Fibroblast of skin of left quadriceps (primary cell): ENCODE measurements at regions not wholly inside any gene's neighbourhood (a gene's known extent, or its start where the extent isn't known, plus 50 kb on each side); places are given as distances from the start of the nearest gene placed in this dataset.

Source experiments
- DNase-seq, 2 experiments: peaks; one replicate each; pipeline ENCODE4 v3.0.0-alpha.2; 2013; ENCODE audit warnings: low read depth in 2 of 2

GRCh38 chr2:133941666-133942065 lies 312.2 kb upstream of the MGAT5 start:
- DNase-seq: no peak

DNA sequence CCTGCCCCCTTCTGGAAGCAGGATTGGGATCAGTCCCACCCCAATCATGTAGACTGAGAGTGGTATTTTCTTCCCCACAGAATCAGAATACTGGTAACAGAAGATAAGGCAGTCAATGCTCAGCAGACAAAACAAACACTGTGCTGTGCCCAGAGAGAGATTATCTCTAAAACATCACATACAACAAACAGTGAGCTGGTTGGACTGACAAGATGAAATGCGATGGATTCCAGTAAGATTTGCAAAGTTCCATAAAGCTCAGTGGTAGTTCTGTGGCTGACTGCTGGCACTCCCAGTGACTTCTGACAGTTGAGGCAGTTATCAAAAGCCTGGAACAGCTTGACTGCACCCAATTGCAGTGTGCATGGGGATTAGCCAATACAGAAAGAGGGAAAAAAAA lies 311.5 kb upstream of the MGAT5 start:
- DNase-seq: no peak

- DNase-seq: no peak
These were observed 310.8 kb upstream of the MGAT5 start for GRCh38 chr2:133943108-133943507.

- DNase-seq: no peak
These were observed 308.8 kb upstream of the MGAT5 start for GRCh38 chr2:133945089-133945488.

DNA sequence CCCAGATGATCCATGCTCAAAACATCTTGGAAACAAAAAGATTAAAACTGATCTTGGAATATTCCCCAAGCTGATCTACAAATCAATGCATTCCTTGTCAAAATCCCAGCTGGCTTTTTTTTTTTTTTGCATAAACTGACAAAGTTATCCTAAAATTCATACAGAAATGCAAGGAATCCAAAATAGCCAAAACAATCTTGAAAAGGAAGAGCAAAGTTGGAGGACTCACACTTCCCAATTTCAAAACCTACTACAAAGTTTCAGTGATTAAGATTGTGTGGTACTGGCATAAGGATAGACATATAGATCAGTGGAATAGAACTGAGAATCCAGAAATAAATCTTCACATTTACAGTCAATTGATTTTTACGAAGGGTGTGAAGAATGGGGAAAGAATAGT lies 306.8 kb upstream of the MGAT5 start:
- no peak for DNase-seq

DNA sequence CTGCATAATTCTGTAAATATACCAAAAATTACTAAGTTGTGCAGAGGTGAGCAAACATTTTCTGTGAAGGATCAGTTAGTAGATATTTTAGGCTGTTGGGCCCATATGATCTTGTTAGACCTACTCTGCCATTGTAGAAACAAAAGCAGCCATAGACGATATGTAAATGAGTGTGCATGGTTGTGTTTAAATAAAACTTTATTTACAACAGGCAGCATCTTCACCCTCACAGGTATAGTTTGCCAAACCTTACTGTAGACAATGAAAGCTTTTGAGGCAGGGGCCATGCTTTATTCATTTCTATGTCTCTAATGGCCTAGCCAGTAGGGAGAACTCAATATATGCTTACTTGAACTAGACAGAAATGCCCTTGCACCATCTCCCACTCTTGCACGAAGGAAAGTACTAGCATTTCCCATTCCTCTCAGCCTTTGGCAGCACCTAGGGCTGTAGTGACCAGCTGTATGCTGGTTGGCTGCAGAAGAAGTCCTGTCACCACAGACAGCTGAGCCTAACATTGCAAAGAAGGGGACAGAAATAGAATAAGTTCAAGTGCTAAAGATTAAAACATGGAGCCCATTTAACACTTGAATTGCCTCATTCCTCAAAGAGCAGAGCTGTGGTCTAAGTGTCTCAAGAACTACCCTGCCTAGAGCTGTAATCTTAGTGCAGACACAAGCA lies 305.1 kb upstream of the MGAT5 start:
- DNase-seq: no peak

DNA sequence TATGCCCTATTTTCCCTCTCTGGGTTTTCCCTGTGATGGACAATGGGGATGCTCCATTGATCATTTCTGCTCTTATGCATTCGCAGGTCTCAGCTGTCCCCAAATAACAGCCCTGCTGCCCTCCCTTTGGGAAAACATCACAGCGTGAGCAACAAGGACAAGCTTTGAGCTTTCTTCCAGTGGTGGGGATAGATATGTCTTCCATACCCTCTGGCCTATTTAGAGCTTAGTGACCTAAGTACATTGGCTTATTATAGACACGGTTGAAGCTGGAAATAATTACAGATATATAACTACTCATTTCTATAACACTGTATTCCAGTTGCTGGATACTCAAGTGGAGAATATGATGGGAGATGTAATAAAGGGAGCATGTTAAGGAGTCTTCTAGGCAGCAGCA lies 304.3 kb upstream of the MGAT5 start:
- no peak for DNase-seq

GRCh38 chr2:133951209-133951608 lies 302.7 kb upstream of the MGAT5 start:
- DNase-seq: no peak

DNA sequence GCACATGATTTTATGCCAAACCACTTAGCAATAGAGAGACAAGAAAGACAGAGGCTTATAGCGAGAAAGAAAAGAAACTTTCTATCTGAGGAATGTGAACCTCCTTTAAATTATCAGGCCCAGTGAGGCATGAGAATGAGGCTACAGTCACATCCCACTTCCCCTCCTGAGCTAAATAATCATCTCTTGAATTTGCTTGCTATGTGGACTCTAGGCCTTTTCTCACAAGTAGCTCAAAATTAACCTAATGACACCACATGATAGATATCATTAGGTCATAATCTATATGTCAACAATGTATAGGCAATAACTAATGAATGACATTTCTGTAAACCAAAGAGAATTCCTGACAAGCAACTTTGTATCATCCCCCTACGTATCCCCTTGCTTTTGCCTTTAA lies 301.5 kb upstream of the MGAT5 start:
- DNase-seq: no peak

- DNase-seq: no peak
These were observed 301.0 kb upstream of the MGAT5 start for GRCh38 chr2:133952896-133953295.

GRCh38 chr2:133953524-133953923 lies 300.3 kb upstream of the MGAT5 start:
- DNase-seq: no peak

DNA sequence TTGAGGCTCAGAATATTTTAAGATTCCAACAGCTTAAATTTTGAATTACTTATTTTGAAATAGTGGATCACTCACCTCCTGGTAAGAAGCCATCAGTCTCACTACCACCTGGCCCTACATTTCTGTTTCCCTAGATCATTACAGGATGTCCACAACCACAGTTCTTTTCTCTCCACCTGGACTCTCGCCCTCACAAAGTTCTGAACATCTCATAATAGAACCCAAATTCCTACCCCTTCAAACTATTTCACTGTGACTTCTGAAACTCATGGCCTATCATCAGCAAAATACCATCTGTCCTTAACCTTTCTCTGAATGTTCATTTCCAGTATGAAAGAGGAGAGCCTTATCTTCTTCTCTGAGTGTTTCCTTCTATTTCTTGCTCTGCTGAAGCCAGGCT lies 299.2 kb upstream of the MGAT5 start:
- no peak for DNase-seq

DNA sequence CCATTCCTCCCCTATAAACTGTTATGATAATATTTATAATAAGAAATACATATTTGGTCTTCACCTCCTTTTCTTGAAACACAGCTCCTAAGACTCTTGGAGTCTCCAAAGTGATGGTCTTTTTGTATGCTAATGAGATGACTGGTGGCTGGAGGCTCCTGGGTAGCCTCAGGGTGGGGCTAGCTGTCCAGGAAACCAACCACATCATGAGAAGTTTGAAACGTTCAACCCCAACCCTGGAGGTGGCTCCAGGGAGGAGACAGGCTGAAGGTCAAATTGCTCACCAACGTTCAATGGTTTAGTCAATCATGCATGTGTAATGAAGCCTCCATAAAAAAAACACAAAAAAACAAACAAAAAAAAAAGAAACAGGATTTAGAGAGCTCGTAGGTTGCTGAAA lies 298.7 kb upstream of the MGAT5 start:
- no peak for DNase-seq

- no peak for DNase-seq
These were observed 297.4 kb upstream of the MGAT5 start for GRCh38 chr2:133956434-133956935.

GRCh38 chr2:133957724-133958480 lies 296.0 kb upstream of the MGAT5 start:
- no peak for DNase-seq

GRCh38 chr2:133959066-133959465 lies 294.8 kb upstream of the MGAT5 start:
- no peak for DNase-seq

- no peak for DNase-seq
These were observed 287.1 kb upstream of the MGAT5 start for GRCh38 chr2:133966720-133967304.

GRCh38 chr2:133967326-133967725 lies 286.5 kb upstream of the MGAT5 start:
- DNase-seq: no peak

DNA sequence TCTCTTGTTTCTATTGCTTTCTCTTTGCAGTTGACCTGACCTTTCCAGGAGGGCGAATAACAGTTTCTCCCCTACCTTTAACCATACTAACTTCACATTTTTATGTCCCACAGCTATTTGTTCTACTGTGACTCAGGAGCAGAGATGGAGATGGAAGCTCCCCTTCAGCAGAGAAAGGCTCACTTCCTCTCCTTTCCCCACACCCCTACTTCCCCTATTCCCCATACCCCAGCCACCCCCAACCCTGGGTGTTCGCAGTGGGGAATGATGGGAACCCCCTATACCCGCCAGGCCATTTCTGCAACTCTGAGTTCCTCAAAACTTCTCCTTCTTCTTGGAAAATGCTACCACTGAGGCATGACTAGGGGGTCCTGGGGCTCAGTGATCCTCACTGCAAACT lies 285.4 kb upstream of the MGAT5 start:
- no peak for DNase-seq

DNA sequence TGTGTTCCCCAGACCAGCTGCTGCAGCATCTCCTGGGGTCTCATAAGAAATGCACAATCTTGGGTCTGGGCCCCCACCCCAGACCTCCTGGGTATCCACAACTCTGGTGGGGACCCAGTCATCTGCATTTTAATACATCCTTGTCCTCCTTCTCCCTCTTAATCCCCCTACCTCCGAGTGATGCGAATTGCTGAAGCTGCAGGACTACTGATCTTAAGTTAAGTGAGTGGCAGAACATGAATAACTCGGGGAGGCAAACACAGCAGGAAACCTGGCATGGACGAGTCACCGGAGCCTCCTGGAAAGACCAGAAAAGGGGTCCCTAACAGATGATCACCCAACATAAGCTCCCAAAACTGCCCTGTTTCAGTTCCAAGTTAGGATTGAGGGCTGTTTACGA lies 283.2 kb upstream of the MGAT5 start:
- no peak for DNase-seq

GRCh38 chr2:133972297-133972696 lies 281.6 kb upstream of the MGAT5 start:
- DNase-seq: no peak

GRCh38 chr2:133972786-133973185 lies 281.1 kb upstream of the MGAT5 start:
- no peak for DNase-seq

DNA sequence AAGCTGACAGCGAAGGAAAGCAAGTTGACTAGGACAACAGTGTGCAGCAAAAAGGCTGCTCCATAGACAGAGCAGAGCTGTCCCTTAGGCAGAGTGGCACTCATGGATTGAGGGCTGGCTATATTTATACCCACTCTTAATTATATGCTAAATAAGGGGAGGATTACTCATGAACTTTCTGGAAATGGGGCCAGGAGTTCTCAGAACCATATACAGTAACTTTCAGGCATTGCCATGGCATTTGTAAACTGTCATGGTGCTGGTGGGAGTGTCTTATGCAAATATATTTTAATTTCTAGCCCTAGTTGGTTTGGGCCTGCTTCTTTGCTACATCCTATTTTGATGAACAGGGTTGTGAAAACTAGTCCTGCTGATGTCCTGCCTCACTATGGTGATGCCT lies 279.5 kb upstream of the MGAT5 start:
- no peak for DNase-seq
